Stimulated activated CD4-positive, alpha-beta T cell treated with anti-CD3 and anti-CD28 coated beads, TNF-alpha, amount 100 ng/mL, for 48 hours (primary cell): ENCODE measurements at regions not wholly inside any gene's neighbourhood (a gene's known extent, or its start where the extent isn't known, plus 50 kb on each side); places are given as distances from the start of the nearest gene placed in this dataset.
"Not testable (repeated sequence)": the region's sequence is repeated elsewhere in the genome, so short reads cannot be mapped to it uniquely, and the experiment has no call there.

Experiments
- DNase-seq, 3 donors: peaks; one replicate each; pipeline ENCODE4 v3.0.0-alpha.2; 2020; ENCODE audit warnings: low read depth in 3 of 3

GRCh38 chr13:32828711-32829110 lies 187.5 kb upstream of the KL start:
- no peak for DNase-seq

- no peak for DNase-seq
These were observed 187.0 kb upstream of the KL start for GRCh38 chr13:32829269-32829668.

- DNase-seq, result no peak
These were observed 186.4 kb upstream of the KL start for GRCh38 chr13:32829676-32830335.

- no peak for DNase-seq
These were observed 185.7 kb upstream of the KL start for GRCh38 chr13:32830336-32831031.

- DNase-seq, result no peak
These were observed 178.8 kb upstream of the KL start for GRCh38 chr13:32837307-32837972.

GRCh38 chr13:32837973-32838927 lies 178.0 kb upstream of the KL start:
- DNase-seq, result no peak

GRCh38 chr13:32838945-32839344 lies 177.3 kb upstream of the KL start:
- no peak for DNase-seq

GRCh38 chr13:32840113-32840512 lies 176.1 kb upstream of the KL start:
- DNase-seq, result no peak

- DNase-seq, result no peak
These were observed 175.1 kb upstream of the KL start for GRCh38 chr13:32840989-32841713.

GRCh38 chr13:32845952-32846950 lies 170.0 kb upstream of the KL start:
- DNase-seq, result no peak

GRCh38 chr13:32847976-32848375 lies 168.2 kb upstream of the KL start:
- not testable (repeated sequence) for DNase-seq

GRCh38 chr13:32849369-32849768 lies 166.9 kb upstream of the KL start:
- no peak for DNase-seq

GRCh38 chr13:32850316-32851052 lies 165.7 kb upstream of the KL start:
- DNase-seq, result no peak

- DNase-seq, result no peak
These were observed 164.8 kb upstream of the KL start for GRCh38 chr13:32851083-32852069.

GRCh38 chr13:32852526-32852925 lies 163.7 kb upstream of the KL start:
- no peak for DNase-seq

GRCh38 chr13:32857077-32857476 lies 159.1 kb upstream of the KL start:
- DNase-seq, result no peak

- DNase-seq, result no peak
These were observed 158.5 kb upstream of the KL start for GRCh38 chr13:32857689-32858088.

GRCh38 chr13:32859707-32860292 lies 156.4 kb upstream of the KL start:
- no peak for DNase-seq
